ENCODE measurements at regions not wholly inside any gene's neighbourhood (a gene's known extent, or its start where the extent isn't known, plus 50 kb on each side); places are given as distances from the start of the nearest gene placed in this dataset.

DNA sequence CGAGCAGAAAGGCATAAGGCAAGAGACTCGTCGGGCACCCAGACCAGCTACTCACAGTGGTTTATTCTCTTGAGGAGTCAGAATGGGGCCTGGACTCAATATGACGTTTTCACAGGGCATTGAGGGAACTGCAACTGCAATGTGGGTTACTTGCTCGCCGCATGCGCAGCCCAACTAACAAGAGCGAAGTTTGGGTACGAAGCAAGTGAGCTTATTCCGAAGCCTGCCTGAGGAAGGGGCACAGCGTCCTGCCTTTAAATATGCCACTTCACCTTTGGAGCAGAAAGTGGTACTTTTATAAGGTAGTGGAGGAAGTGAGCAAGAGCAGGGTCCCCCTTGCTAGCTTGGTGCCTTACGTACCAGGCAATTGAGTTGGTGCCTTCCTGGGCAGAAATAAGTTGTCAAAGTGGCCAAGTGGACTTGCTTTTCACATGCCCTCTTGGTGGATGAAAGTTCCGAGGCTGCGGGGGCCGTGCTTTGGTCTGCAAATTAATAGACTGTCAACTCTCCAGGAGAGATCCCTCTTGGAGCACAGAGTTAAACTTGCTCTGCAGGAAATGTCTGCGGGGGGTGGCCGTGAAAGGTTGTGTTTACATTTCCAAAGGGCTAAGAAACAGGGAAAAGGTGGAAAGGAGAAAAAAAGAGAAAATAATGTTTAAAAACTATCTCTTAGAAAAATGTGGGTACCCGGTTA is 480.4 kb downstream of the TRIML1 start:
- H3K4me3 ChIP-seq (ENCODE audit: control insufficient read depth, low read depth, low read length) = no peak overlapping the region
- TF ChIP-seq, protein P1, sequence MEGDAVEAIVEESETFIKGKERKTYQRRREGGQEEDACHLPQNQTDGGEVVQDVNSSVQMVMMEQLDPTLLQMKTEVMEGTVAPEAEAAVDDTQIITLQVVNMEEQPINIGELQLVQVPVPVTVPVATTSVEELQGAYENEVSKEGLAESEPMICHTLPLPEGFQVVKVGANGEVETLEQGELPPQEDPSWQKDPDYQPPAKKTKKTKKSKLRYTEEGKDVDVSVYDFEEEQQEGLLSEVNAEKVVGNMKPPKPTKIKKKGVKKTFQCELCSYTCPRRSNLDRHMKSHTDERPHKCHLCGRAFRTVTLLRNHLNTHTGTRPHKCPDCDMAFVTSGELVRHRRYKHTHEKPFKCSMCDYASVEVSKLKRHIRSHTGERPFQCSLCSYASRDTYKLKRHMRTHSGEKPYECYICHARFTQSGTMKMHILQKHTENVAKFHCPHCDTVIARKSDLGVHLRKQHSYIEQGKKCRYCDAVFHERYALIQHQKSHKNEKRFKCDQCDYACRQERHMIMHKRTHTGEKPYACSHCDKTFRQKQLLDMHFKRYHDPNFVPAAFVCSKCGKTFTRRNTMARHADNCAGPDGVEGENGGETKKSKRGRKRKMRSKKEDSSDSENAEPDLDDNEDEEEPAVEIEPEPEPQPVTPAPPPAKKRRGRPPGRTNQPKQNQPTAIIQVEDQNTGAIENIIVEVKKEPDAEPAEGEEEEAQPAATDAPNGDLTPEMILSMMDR (conservative IDR thresholded peaks at IDR 0.05; ENCODE audit: control insufficient read depth, insufficient read depth, low read depth, low read length) = no peak
- DNase-seq (ENCODE audit: low read depth) = no peak

DNA sequence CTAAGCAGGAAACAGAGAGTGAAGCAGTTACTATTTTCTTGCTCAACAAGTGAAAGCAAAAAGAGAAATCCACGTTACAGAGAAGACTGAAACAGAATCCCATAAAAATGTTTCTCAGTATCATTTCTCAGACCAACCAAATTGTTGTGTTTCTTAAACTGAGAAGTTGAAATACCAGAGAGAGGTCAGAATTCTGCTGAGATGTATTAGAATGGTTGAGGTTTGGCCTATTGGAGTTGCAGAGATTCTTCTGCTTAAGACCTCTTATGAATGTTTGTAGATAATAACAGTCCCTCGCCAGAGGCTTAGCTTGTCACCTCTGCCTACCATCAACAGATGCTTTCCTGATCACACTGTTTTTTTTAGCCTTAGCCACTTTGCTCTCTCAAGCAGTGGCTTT is 481.4 kb downstream of the TRIML1 start:
- no peak for DNase-seq (ENCODE audit: low read depth)
- TF ChIP-seq, protein P1 (conservative IDR thresholded peaks at IDR 0.05; ENCODE audit: control insufficient read depth, insufficient read depth, low read depth, low read length) = no peak

DNA sequence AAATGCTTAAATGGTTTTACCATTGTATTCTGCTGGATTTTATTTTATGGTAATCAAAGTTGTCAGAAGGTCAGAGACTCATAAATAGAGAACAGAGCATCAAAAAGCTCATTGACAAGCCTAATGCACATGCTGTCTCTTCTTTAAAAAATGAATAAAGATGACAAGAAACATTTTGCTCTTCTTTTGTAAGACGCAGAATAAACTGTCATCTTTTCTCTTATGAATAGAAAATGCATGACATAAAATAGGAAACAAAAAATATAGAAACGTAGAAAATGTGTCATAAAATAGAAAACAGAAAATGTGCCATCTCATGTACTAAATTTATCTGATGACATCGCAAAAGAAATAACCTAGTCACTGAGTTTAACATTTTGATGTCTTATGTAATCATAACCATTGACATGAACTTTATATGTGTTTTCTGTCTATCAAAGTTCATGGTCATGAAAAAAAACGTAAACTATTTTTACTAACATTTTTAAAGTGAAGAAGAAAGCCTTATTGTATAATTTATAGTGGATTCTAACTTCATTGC is 484.1 kb downstream of the TRIML1 start:
- no peak for DNase-seq (ENCODE audit: low read depth)
- TF ChIP-seq, protein P1 (conservative IDR thresholded peaks at IDR 0.05; ENCODE audit: control insufficient read depth, insufficient read depth, low read depth, low read length) = no peak
- no peak overlapping the region for H3K4me3 ChIP-seq (ENCODE audit: control insufficient read depth, low read depth, low read length)

More for the DNA sequence above, 481.4 kb downstream of the TRIML1 start:
- no peak overlapping the region for H3K4me3 ChIP-seq (ENCODE audit: control insufficient read depth, low read depth, low read length)

DNA sequence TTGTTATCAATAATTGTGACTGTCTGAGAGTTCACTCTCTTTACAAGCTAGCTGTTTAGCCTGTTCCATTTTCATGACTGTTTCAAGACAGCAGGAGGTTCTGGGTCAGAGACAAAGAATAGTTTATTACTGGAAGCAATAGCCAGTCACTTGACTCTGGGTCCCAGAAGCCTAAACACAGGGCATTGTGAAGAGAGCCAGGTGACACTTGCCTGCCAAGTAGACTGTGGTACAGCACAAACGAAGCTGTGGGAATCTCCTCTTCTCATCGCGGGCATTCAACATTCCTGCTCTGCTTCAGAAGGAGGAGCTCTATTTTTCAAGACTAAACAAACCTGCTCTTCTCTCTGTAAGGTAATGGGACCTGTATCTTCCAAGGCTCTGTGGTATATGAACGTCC is 485.1 kb downstream of the TRIML1 start:
- TF ChIP-seq, protein P1 (conservative IDR thresholded peaks at IDR 0.05; ENCODE audit: control insufficient read depth, insufficient read depth, low read depth, low read length) = no peak
- H3K4me3 ChIP-seq (ENCODE audit: control insufficient read depth, low read depth, low read length) = no peak overlapping the region
- no peak for DNase-seq (ENCODE audit: low read depth)

DNA sequence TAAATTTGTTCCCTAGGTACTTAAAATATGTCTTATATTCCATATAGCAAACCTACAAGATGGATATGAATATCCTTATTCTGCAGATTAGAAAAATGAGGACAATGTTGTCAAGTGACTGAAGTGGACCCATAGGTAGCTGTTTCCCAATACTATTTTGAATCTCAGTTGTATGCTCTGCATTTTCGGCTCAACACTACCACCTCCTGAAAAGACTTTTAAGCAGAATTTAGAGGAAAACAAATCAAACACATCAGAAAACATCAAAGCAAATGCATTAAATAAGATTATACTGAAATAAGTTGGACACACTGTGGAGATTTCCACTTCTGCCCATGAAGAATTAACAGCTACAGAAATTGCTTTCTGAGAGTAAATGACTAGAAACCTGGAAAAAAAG is 488.7 kb downstream of the TRIML1 start:
- TF ChIP-seq, protein P1 (conservative IDR thresholded peaks at IDR 0.05; ENCODE audit: control insufficient read depth, insufficient read depth, low read depth, low read length) = no peak
- DNase-seq (ENCODE audit: low read depth) = peak; percentile 6
- H3K4me3 ChIP-seq (ENCODE audit: control insufficient read depth, low read depth, low read length) = no peak overlapping the region

DNA sequence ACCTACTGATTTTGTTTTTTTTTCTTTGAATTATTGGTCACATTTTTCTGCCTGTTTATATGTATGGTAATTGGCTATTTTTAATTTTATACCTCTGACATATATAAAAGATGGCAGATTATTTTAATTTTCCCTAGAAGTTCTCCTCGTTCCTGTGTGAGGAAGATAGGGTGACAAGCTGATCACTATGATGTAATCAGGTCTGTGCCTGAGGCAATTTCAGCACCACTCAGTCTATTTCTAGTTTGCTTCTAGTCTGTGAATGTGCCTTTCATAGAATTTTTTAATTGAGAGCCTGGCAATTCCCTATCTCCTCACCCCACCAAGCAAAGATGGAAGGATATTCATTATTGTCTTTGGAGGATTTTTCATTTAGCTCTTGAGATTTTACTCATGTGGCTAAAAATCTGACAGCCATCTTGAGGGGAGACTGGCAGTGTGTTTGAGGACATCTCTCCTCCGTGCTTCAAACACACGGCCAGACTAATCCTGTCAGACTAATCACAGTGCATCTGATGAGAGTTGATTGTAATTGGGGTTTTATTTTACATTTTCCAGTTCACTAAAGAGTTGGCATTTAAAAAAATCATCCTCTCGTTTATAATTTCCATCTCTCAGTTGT is 500.3 kb downstream of the TRIML1 start:
- no peak overlapping the region for H3K4me3 ChIP-seq (ENCODE audit: control insufficient read depth, low read depth, low read length)
- no peak for DNase-seq (ENCODE audit: low read depth)
- TF ChIP-seq, protein P1 (conservative IDR thresholded peaks at IDR 0.05; ENCODE audit: control insufficient read depth, insufficient read depth, low read depth, low read length) = no peak
